Skeletal muscle tissue (tissue), 3 donors: ENCODE measurements at regions not wholly inside any gene's neighbourhood (a gene's known extent, or its start where the extent isn't known, plus 50 kb on each side); places are given as distances from the start of the nearest gene placed in this dataset.

Experiments
- H3K27ac ChIP-seq: one replicate; pipeline ENCODE4 v1.7.0; 2013; ENCODE audit warnings: mild to moderate bottlenecking, low read depth, low read length, inconsistent platforms
- H3K27me3 ChIP-seq, 3 donors: one replicate each; pipeline ENCODE4 v1.7.0; 2013; ENCODE audit warnings: low read length in 3 of 3; ENCODE audit not compliant: control insufficient read depth in 3 of 3, insufficient read depth in 3 of 3
- H3K36me3 ChIP-seq, 3 donors: one replicate each; pipeline ENCODE4 v1.7.0; 2013; ENCODE audit warnings: low read length in 3 of 3; ENCODE audit not compliant: control insufficient read depth in 3 of 3, insufficient read depth in 3 of 3
- H3K4me1 ChIP-seq, 3 donors: one replicate each; pipeline ENCODE4 v1.7.0; 2013; ENCODE audit warnings: low read length in 3 of 3, mild to moderate bottlenecking in 3 of 3; ENCODE audit not compliant: control insufficient read depth in 3 of 3, insufficient read depth in 3 of 3
- H3K4me3 ChIP-seq, 3 donors: one replicate each; pipeline ENCODE4 v1.7.0; 2013; ENCODE audit warnings: low read length in 3 of 3
- H3K9ac ChIP-seq, 3 donors: one replicate each; pipeline ENCODE4 v1.7.0; 2013; ENCODE audit warnings: low read length in 3 of 3, mild to moderate bottlenecking in 3 of 3, moderate library complexity in 2 of 3, low read depth in 1 of 3
- H3K9me3 ChIP-seq, 3 donors: one replicate each; pipeline ENCODE4 v1.7.0; 2013; ENCODE audit warnings: low read length in 3 of 3; ENCODE audit not compliant: control insufficient read depth in 3 of 3
- donor health status: Osteomylitis.

- Histone ChIP-seq H3K27ac (no peak overlapping the region), H3K4me3 (no peak overlapping the region), H3K27me3 (no peaks in the 10 kb centered on the region), H3K9me3 (no peaks in the 10 kb centered on the region), H3K4me1 (peaks cover 0 to 16% (median 4%) of the 10 kb centered on the region in 3 donors), H3K36me3 (no peaks in the 10 kb centered on the region), H3K9ac (no peak overlapping the region)
Observed at GRCh38 chr10:3872712-3873329, 87.8 kb upstream of the KLF6 start.

DNA sequence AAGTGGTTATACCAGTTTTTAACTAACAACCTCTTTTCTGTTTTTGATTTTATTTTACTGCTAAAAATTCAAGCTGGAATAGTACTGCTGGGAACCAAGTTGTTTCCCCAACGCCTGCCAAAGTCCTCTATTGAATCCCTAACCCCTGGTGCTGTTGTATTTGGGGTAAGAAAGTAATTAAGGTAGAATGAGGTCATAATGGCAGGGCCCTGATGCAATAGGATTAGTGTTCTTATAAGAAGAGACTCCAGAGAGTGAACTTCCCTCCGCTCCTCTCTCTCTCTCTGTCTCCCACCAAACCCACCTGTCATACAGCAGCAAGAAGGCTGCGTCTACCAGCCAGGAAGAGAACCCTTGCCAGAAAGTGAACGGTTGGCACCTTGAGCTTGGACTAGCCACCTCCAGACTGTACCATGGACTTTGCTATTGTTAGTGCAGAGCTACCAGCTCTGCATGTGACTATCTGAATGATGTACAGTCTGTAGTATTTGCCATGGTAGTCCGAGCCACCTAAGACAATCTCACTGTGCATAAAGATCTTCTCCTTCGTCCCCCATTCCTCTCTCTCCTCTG, 86.5 kb upstream of the KLF6 start:
- H3K4me1 ChIP-seq: peaks cover 0 to 16% (median 4%) of the 10 kb centered on the region in 3 donors

DNA sequence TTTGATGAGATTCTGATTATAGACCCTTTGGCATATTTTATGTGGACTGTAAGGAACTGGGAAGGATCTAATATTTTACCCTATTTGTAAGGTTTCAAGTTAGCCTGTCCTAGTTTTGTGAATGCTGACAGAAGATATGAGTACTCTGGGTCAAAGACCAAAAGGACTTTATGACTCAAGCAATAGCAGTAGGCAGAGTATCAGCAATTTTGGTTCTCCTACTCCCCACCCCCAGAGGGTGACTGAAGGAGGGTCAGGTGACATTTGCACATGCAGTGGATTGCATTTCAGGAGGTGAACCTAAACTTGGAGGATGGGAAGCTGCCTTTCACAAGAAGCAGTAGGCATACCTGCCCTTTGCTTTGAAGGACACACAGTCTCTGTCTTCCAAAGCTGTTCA, 84.0 kb upstream of the KLF6 start:
- Histone ChIP-seq H3K36me3 (no peaks in the 10 kb centered on the region), H3K4me1 (peaks cover 0 to 10% (median 4%) of the 10 kb centered on the region in 3 donors), H3K9me3 (no peaks in the 10 kb centered on the region), H3K27ac (no peak overlapping the region), H3K4me3 (no peak overlapping the region), H3K27me3 (no peaks in the 10 kb centered on the region), H3K9ac (no peak overlapping the region)

More for the DNA sequence above, 86.5 kb upstream of the KLF6 start:
- H3K9ac ChIP-seq: no peak overlapping the region
- H3K27ac ChIP-seq: no peak overlapping the region
- no peaks in the 10 kb centered on the region for H3K9me3 ChIP-seq
- H3K36me3 ChIP-seq: no peaks in the 10 kb centered on the region
- H3K4me3 ChIP-seq: no peak overlapping the region
- no peaks in the 10 kb centered on the region for H3K27me3 ChIP-seq

- H3K27me3 ChIP-seq: no peaks in the 10 kb centered on the region
- no peaks in the 10 kb centered on the region for H3K9me3 ChIP-seq
- H3K36me3 ChIP-seq: no peaks in the 10 kb centered on the region
- H3K4me1 ChIP-seq: peaks cover 0 to 6% (median 4%) of the 10 kb centered on the region in 3 donors
- no peak overlapping the region for H3K9ac ChIP-seq
- no peak overlapping the region for H3K27ac ChIP-seq
- H3K4me3 ChIP-seq: no peak overlapping the region
Observed at GRCh38 chr10:3868271-3868664, 83.3 kb upstream of the KLF6 start.

- Histone ChIP-seq H3K36me3 (no peaks in the 10 kb centered on the region), H3K9me3 (no peaks in the 10 kb centered on the region), H3K9ac (no peak overlapping the region), H3K4me3 (no peak overlapping the region), H3K27me3 (no peaks in the 10 kb centered on the region), H3K4me1 (peaks cover 0 to 4% (median 4%) of the 10 kb centered on the region in 3 donors), H3K27ac (no peak overlapping the region)
Observed at GRCh38 chr10:3867454-3868270, 82.7 kb upstream of the KLF6 start.

- Histone ChIP-seq H3K9ac (no peak overlapping the region), H3K4me1 (peaks cover 0 to 4% (median 4%) of the 10 kb centered on the region in 3 donors), H3K27ac (no peak overlapping the region)
Observed at GRCh38 chr10:3866332-3866731, 81.3 kb upstream of the KLF6 start.

DNA sequence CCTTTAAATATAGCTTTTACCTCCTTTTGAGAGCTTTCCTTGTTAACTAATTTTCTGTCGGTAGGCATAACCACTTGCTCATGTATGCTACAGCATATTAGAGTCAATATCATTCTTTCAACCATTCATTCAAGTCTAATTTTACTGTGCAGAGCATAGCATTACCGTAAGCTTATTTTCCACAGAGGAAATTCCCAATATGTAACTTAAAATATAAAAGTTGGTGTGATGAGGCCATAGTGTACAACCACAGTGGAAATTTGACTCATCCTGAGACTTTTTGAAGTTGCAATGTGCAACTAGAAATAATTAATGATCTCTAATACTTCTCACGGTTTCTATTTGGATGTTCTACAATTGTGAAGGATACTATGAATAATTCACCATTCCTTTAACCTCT, 80.6 kb upstream of the KLF6 start:
- Histone ChIP-seq H3K4me1 (peaks cover 0 to 4% (median 4%) of the 10 kb centered on the region in 3 donors), H3K27ac (no peak overlapping the region), H3K27me3 (no peaks in the 10 kb centered on the region), H3K36me3 (no peaks in the 10 kb centered on the region), H3K4me3 (no peak overlapping the region), H3K9me3 (no peaks in the 10 kb centered on the region), H3K9ac (no peak overlapping the region)

More at GRCh38 chr10:3866332-3866731, 81.3 kb upstream of the KLF6 start:
- H3K4me3 ChIP-seq: no peak overlapping the region
- no peaks in the 10 kb centered on the region for H3K27me3 ChIP-seq
- H3K9me3 ChIP-seq: no peaks in the 10 kb centered on the region
- no peaks in the 10 kb centered on the region for H3K36me3 ChIP-seq

DNA sequence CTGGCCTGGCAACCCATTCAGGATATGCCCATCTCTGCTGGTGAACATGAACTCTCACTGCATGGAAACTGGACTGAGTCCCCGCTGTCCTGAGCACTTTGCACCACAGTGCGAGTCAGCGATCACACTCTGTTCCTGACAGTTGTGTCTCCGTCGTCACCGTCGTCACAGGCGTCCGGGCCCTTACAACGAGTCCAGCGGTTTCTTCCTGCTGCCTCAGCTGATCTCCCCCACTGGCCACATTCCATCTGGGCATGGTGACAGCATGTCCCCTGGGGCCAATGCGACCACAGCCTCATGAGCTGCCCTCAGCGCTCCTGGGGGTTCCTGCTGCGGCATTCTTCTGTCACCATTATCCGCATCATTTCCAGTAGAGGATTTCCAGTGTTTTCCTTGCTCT, 76.8 kb upstream of the KLF6 start:
- H3K4me3 ChIP-seq: no peak overlapping the region
- H3K4me1 ChIP-seq: no peaks in the 10 kb centered on the region
- no peak overlapping the region for H3K27ac ChIP-seq
- no peak overlapping the region for H3K9ac ChIP-seq
- H3K9me3 ChIP-seq: no peaks in the 10 kb centered on the region
- no peaks in the 10 kb centered on the region for H3K36me3 ChIP-seq
- no peaks in the 10 kb centered on the region for H3K27me3 ChIP-seq

- H3K9me3 ChIP-seq: no peaks in the 10 kb centered on the region
- peaks cover 0 to 10% (median 3%) of the 10 kb centered on the region in 3 donors for H3K4me1 ChIP-seq
- H3K36me3 ChIP-seq: no peaks in the 10 kb centered on the region
- no peaks in the 10 kb centered on the region for H3K27me3 ChIP-seq
- H3K9ac ChIP-seq: no peak overlapping the region
- no peak overlapping the region for H3K27ac ChIP-seq
- H3K4me3 ChIP-seq: no peak overlapping the region
Observed at GRCh38 chr10:3858051-3858845, 73.2 kb upstream of the KLF6 start.
